ENCODE measurements at regions not wholly inside any gene's neighbourhood (a gene's known extent, or its start where the extent isn't known, plus 50 kb on each side); places are given as distances from the start of the nearest gene placed in this dataset.
"Not testable (repeated sequence)": the region's sequence is repeated elsewhere in the genome, so short reads cannot be mapped to it uniquely, and the experiment has no call there.

DNA sequence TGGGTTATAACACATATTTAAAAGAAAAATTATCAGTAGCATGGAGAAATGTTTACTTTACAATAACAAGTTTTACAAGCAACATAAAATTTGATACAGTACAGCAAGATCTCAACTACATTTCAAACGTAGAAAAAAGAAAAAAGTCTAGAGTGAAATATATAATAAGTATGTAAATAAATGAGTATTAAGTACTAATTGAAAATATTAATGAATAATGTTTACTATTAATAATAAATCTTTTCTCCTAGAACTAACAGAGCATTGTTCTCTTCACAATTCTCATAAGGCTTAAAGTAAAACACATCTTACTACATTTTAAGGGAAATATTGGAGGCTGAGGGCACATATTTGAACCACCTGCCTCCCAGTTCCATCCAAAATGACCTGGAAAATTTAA is 72.1 kb downstream of the TMEM212 start:
- DNase-seq, result no peak

DNA sequence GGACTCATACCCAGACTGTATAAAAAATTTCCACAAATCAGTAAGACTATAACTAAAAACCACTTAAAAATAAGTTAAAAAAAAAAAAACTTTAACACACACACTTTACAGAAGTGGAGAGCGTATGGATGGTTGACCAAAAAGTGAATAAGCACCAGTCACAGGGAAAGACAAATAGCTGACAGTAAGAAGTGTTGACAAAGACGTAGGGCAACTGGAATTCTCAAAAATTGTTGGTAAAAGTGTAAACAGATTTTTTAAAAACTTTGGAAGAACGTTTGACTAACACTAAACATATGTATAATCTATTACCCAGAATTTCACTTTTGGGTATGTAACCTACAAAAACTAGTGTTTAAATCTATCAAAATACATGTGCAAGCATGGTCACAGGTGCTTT is 73.7 kb downstream of the TMEM212 start:
- DNase-seq, result no peak

DNA sequence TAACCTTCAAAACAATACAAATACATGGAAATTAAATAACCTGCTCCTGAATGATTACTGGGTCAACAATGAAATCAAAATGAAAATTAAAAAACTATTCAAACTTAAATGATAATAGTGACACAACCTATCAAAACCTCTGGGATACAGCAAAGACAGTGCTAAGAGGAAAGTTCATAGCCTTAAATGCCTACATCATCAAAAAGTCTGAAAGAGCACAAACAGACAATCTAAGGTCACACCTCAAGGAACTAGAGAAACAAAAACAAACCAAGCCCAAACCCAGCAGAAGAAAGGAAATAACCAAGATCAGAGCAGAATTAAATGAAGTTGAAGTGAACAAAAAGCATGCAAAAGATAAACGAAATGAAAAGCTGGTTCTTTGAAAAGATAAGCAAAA is 79.5 kb downstream of the TMEM212 start:
- DNase-seq, result not testable (repeated sequence)

DNA sequence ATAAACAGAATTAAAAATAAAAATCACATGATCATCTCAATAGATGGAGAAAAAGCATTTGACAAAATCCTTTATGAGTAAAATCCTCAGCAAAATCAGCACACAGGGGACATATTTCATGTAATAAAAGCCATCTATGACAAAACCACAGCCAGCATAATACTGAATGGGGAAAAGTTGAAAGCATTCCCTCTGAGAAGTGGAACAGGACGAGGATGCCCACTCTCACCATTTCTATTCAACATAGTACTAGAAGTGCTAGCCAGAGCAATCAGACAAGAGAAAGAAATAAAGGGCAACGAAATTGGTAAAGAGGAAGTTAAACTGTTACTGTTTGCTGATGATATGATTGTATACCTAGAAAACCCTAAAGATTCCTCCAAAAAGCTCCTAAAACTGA is 80.5 kb downstream of the TMEM212 start:
- not testable (repeated sequence) for DNase-seq

DNA sequence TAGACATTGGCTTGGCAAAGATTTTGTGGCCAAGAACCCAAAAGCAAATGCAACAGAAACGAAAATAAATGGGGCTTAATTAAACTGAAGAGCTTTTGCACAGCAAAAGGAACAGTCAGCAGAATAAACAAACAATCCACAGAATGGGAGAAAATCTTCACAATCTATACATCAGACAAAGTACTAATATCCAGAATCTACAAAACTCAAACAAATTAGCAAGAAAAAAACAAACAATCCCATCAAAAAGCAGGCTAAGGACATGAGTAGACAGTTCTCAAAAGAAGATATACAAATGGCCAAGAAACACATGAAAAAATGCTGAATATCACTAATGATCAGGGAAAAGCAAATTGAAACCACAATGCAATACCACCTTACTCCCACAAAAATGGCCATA is 81.7 kb downstream of the TMEM212 start:
- not testable (repeated sequence) for DNase-seq

DNA sequence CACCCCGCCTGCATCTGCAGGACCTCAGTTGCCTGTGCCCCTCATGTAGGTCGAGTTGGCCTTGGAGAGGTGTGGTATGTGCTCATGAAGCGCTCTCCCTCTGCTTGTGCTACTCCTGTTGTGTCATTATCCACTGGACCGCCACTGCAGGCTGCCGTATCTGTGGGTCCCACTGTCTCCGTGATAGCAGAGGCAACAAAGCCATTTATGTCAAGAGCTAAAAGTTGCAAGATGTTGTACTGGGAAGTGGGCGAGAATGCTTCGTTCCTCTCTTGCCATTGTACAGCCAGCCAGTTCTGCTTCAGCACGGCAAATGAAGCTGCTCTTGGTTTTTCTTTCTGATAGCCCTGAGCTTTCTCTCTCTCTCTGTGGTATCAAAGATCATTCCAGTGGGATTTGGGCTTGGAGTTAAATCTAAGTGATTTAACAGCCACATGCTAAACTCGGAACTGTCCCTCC is 89.0 kb downstream of the TMEM212 start:
- no peak for DNase-seq

DNA sequence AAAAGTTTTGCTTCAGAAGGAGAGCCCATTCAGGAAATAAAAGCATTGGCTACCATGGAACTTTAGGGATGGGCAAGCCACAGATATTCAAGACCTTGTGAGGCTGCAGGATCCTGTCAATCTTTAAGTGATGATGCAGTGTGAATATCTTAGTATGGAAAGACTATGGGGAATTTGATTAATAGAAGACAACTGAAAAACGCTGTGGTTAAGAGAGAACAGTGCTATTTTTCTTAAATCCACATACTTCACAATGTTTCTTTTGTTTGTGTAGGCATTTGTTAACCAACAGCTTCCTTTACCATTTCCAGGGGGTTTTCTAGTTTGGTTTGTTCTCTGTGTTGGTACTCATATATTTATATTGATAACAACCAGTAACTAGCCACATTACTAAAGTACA is 90.3 kb downstream of the TMEM212 start:
- DNase-seq, result peak; percentile 25

DNA sequence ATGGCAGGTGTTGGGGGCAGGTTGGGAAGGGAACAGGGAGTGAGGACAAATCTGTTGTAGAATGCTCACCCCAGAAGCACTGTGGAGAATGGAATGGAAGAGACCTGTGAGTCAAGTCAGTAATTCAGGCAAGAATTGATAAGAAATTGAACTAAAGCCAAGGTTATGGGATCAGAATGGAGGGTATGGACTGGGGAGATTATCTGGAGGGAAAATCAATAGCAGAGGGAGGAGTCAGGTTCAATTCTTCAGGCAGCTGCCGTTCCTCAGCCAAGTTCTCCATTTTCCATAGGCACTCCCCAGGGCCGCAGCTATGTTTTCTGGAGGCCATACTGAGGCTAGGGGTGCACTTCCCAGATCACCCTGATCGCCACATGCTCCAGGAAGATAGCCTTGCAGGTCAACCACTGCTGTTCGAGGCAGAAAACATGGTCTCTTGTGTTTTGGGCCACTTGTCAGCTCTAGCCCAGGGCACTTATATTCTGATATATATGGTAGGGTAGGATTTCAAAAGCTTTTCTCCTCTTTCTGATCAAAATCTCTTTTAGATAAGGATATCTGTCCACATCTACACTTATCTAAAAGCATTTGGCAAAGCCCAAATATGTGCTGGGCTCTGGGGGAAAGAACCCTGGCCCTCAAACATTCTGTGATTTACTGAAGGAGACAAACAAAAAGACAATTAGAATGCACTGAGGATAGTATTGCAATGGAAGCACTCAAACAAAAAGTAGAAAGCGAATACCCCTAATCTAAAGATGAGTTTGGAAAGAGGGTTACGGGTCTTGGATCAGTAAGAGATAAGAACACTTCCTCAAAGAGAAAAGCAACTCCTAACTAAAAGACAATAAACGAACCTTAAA is 92.3 kb downstream of the TMEM212 start:
- no peak for DNase-seq

DNA sequence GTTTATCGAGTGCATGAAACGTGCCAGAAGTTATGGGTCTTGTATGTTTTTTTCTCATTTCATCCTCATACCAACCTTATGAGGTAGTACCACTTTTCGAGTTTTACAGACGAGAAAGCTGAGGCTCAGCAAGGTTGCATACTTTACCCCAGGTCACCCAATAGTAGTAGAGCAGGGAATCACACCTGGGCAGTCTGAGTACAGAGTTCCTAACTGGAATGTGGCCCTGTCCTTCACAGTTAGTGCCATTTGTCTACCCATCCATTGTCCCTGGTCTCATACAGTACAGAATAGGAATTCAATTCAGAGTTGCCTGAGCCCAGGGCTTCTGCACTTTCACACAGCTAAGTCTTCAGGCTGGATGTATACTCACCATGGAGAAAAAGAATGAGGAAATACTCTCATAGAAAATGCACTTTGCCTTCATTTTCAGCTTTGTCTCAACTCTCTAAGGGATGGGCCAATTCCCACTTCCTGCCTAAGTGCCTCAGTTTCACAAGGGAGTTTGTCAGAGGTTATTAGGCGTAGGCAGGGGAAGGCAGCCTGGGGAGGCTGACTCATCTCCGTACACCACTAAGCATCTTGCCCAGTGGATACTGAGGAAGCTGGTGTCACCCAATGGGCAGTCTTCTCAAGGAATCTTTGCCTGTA is 93.2 kb downstream of the TMEM212 start:
- no peak for DNase-seq

DNA sequence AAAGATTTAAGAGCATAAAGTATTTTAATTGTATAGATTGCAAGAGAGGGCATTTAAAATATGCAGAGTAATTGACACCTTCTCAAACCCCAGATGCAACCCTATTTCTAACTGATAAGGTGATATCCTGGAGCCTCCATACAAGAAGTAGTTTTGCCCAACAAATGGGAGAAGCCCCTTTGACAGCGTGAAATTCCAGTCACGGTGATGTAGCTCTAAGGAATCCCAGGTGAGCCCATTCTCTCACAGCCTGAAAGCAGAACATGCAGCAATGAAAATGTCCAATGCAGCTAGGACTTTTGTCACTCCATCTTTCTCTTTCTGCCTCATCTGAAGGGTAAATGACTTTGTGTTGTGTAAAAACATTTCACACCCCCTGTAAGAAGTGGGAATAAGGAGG is 96.4 kb downstream of the TMEM212 start:
- DNase-seq, result no peak

DNA sequence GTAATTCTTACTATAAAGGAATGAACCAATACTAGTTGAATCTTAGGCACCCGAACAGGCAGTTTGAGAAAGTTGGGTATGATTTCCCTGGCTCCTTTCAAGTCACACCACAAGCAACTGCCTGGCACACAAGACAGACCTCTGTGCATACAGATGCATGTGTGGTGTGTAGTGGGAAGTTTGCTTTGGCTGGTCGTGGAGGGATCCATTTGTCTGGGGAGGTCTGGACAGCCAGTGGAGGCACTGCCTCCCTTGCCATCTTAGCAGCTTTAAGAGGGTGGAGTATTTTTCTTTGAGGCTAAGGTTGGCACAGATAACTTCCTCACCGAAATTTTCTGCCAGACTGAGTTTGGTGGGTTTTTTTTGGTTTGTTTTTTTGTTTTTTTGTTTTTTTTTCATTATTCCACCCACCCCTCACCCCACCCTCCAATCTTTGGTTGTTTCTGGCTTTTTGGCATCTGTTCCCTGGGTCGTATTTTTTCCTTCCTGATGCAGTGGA is 97.1 kb downstream of the TMEM212 start:
- DNase-seq, result no peak

DNA sequence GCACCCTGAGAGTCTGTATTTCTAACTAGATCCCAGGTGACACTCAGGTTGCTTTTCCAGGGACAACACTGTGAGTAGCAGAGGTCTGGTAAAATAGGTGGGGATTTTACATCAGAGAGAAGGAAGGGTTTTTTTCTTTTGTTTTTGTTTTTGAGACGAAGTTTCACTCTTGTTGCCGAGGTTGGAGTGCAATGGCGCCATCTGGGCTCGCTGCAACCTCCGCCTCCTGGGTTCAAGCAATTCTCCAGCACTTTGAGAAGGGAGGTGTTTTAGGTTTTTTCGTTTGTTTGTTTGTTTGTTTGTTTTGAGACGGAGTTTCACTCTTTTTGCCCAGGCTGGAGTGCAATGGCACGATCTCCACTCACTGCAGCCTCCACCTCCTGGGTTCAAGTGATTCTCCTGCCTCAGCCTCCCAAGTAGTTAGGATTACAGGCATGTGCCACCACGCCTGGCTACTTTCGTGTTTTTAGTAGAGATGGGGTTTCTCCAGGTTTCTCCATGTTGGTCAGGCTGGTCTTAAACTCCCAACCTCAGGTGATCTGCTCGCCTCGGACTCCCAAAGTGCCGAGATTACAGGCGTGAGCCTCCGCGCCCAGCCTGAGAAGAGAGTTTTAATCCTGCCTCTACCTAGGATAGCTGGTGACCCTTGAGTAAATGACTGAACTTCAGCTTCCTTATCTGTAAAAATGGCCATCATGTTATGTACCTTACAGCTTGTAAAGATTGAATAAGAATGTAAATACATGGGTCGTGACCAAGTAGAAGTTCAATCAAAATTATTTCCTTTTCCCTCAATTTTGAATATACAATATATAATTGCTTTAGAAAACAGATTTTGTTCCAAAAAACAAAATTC is 95.9 kb upstream of the FNDC3B start:
- DNase-seq, result no peak

DNA sequence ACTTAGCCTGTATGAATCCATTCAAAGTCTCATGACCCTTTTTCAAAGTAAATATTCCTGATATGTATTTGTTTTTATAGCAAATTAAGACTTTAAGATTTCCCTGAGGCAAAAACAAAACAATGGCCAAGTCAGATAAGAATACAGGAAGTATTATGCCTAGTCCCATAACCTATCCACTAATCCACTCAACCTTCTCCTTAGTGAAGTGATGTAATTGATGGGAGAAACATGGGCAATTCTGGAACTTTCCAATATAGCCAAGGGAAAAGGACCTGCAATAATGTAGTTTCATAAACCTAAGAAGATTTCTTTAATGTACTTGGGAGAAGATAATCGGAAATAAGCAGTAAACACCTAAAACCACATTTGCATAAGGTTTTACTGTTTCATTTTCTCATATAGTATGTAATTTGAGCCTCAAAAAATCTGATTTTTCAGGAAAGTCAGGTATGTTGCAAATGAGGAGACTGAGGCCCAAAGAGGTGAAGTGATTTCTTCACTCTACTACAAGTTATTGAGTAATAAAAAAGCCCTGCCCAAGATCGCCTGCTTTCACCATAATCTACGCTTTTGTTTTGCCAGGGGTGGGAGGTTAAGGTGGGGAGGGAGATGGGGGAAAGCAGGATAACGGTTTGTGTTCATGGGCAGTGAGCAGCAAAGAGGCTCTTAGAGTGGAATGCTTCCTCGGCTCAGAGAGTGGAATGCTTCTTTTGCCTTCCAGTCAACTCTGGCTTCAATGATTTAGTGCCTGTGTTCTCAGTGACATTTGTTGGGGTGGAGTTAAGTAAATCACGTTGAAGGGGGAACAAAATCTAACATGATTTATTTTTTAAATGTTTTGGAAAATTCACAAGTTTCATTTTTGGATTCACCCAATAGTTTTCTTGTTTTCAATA is 95.0 kb upstream of the FNDC3B start:
- no peak for DNase-seq

DNA sequence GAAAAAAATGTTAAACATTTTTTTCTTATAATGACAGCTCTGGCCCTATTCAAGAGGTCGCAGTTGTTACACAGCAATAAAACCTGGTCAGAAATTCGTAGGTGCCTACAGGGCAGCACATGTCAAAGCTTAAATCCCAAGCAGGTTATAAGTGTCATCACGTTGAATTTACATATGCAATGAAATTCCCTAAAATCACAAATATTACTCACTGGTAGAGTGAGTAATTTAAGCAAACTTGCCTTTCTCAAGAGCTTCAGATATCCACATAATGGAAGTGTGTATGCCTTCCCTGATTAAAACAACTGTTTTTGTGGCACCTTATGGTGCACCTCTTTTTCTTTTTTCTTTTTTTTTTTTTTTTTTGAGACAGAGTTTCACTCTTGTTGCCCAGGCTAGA is 90.7 kb upstream of the FNDC3B start:
- no peak for DNase-seq

DNA sequence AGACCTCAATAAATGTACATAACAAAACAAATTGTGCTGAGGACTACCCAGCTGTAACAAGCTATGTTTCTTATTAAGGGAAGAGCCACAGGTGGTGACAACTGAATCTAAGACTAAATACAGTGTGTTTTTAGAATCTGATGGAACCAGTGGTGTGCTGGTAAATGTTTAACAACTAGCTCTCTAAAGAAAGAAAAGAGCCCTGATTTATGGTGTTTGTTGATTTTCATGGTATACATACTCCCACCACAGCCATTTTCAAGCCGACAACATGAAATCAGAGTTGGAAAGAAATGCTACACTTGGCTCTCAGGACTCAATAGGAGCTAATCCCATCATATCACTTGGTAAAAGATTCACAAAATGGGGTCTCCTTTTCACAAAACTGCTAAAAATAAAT is 89.8 kb upstream of the FNDC3B start:
- DNase-seq, result no peak

DNA sequence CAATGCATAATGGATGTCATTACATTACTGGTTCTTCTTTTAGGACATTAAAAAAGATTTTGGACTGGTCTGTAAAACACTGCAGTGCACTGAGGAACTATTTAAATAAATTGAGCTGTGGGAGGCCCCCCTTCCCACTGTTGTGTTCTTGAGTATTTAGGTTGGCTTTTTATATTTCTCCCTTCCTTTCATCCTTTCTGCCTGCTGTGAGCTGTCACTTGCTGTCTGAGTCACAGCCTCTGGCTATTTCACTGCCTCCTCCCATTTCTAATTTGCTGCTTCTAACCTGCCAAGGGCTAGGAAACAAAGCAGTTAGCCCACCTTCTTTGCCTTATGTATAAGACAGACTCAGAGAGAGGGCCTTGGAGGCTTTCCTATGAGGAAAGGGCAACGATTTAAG is 89.0 kb upstream of the FNDC3B start:
- DNase-seq, result no peak

DNA sequence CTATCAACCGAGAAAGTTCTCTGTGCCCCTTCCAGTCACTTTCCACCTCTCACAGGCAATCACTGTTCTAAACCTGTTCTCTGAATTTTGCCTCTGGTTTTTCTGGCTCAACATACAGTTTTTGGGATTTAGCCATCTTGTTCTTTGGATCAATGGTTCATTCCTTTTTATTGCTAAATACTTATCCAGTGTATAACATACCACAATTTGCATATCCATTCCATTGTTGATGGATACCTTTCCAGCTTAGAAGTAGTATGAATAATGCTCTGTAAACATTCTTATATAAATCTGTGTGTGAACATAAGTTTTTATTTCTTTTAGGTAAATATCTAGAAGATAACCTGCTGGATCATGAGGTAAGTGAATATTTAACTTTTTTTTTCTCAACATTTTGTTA is 87.8 kb upstream of the FNDC3B start:
- DNase-seq, result no peak

DNA sequence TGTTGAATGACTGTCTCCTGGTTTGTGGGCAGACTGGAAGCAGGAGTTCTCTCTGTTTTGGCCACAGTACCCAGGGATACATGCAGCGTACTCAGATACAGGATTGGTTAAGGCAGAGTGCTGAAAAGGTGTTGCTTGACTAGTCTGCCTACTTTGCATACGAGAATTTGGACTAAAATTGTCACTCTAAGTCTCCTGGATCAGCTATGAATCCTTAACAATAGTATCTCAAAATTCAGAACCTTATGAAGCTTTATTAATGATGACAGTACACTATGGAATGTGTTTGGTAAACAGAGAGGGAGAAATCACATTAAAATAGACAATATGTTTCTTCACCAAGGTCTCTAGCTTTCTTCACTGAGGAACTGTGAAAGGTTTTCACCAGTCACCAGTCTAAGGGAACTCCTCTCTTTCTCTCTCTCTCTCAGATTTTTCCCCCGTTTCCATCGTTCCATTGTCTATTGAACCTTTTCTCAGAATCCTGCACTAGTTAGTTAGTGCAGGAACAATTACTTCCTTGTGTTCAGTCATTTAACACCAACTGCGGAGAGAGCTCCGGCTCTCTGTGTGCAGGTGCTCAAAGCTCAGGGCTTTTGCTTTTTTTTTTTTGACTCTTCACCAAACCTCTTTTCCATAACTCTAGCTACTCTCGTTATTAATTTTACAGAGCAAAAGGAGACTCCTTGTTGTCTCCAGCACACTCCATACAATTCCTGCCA is 85.9 kb upstream of the FNDC3B start:
- peak; percentile 80 for DNase-seq

DNA sequence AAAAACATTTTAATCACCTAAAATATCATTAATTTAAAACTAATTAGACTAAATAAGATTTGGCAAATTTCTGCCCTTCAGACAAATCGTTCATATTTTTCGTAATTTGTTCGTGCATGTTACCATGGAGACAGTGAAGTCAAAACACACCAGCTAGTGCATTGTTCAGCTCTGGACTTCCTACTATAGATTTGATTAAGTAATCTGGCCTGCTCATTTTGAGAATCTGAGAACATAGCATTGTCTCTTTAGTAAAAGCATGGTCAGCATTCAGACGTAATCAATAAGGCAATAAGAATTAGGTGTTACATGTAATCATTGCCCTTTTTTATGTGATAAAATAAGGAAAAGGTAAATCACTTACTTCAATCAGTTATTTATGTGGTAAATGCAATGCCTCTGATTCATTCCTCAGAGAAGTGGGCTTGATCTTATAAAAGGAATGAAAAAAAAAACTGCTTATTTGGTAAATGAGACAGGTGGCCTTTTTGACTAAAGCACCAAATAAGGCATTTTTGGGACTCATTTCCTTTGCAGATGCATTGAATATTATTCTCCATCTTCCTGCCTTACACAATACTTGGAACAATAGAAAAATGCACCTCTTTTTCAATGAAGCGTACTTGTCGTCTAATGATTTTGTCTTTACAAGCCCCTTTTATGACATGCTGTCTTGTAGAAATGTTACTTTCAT is 84.5 kb upstream of the FNDC3B start:
- DNase-seq, result peak; percentile 53

DNA sequence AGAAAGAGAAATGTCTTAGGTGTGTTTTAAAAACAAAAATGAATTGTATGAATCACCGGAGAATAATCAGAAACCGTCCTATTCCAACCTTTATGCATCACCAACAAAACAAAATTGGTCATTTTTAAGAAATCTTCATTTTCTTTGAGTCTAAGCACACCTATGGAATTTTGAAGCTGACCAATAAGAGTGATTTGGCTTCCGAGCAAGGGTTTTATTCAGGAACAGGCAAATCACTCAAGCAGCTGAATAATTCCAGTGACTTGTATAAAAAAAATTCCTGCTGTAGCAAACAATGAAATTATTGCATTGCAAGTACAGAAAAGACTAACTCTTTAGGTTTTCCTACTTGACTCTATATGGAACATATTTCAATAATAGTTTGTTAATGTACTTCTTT is 83.8 kb upstream of the FNDC3B start:
- DNase-seq, result no peak

DNA sequence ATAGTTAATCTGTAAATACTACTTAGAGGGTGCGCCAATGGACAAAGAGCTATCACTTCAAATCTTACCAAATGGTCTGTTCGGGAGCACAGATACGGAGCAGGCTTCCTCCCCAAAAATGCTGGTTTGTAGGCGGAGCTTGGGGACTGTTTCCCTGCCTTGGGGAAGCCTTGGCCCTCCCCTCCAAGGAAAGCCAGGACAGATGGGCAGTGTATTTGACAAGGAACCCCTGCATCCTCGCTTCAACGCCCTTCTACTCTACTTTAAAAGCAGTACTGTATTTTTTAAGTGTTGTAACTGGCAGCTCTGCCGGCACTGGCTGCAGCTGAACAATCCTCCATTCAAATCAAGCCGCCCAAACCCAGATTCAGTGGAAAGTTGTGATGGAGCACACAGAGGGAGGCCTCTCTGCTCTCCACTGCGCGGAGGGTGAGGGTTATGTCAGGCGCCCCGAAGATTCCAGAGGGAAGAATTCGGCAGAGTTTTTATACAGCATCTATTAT is 83.1 kb upstream of the FNDC3B start:
- DNase-seq, result no peak

Measured in NCI-H526 treated with DMSO at 0.1 percent for 48 hours (cell line).